Lung (tissue), 11 donors: ENCODE measurements at regions not wholly inside any gene's neighbourhood (a gene's known extent, or its start where the extent isn't known, plus 50 kb on each side); places are given as distances from the start of the nearest gene placed in this dataset.

Experiments used
- ATAC-seq: fragments of 200-7000 bp; cut with Tn5 transposase; one replicate; pipeline ENCODE4 v1.9.1; 2020; ENCODE audit warnings: moderate number of reproducible peaks; ENCODE audit not compliant: insufficient read depth, low FRiP score
- DNase-seq, 3 donors: peaks; one replicate each; pipeline ENCODE4 v3.0.0-alpha.2; 2013 to 2017
- H3K27ac ChIP-seq, 2 donors: one replicate each; pipeline ENCODE4 v1.5.1; 2013; ENCODE audit warnings: mild to moderate bottlenecking in 2 of 2, moderate library complexity in 2 of 2, control low read depth in 1 of 2, inconsistent platforms in 1 of 2, low read depth in 1 of 2, low read length in 1 of 2
- H3K27me3 ChIP-seq, 3 donors: one replicate each; pipeline ENCODE4 v1.5.1; 2013; ENCODE audit warnings: low read length in 2 of 3; ENCODE audit not compliant: control insufficient read depth in 3 of 3, insufficient read depth in 3 of 3
- H3K36me3 ChIP-seq, 4 donors: one replicate each; pipeline ENCODE4 v1.5.1; 2013; ENCODE audit warnings: low read length in 4 of 4, mild to moderate bottlenecking in 1 of 4, moderate library complexity in 1 of 4; ENCODE audit not compliant: control insufficient read depth in 4 of 4, insufficient read depth in 4 of 4
- H3K4me1 ChIP-seq, 5 donors: one replicate each; pipeline ENCODE4 v1.5.1; 2013; ENCODE audit warnings: low read length in 5 of 5, mild to moderate bottlenecking in 2 of 5, moderate library complexity in 1 of 5; ENCODE audit not compliant: control insufficient read depth in 5 of 5, insufficient read depth in 5 of 5
- H3K4me3 ChIP-seq: one replicate; pipeline ENCODE4 v1.5.1; 2013; ENCODE audit warnings: mild to moderate bottlenecking, control low read depth, moderate library complexity
- H3K9ac ChIP-seq, 2 donors: one replicate each; pipeline ENCODE4 v1.5.1; 2013; ENCODE audit warnings: low read length in 2 of 2, control low read depth in 1 of 2; ENCODE audit not compliant: insufficient read depth in 1 of 2
- H3K9me3 ChIP-seq, 4 donors: one replicate each; pipeline ENCODE4 v1.5.1; 2013; ENCODE audit warnings: low read length in 3 of 4, mild to moderate bottlenecking in 1 of 4, moderate library complexity in 1 of 4; ENCODE audit not compliant: control insufficient read depth in 4 of 4, insufficient read depth in 3 of 4
- CTCF ChIP-seq: IDR thresholded peaks from 2 replicates; pipeline ENCODE4 v1.5.1; 2012; ENCODE audit warnings: mild to moderate bottlenecking; ENCODE audit errors: control extremely low read depth, extremely low read depth
- WGBS, 2 donors: extraction: QIAGEN DNeasy Blood & Tissue Kit; methylation state at CpG; one replicate each; pipeline ENCODE4 v1.1.7; 2013; 5-methylcytosine and 5-hydroxymethylcytosine counted together
- donor health status: control.
- donor health status: control.
- donor health status: Bipolar disorder and iron deficiency.
- donor health status: healthy.
- donor health status: DM: yes; HTN: yes; CAD: no.

GRCh38 chr10:111532139-111532538, 455.3 kb downstream of the ADRA2A start:
- no peaks in the 10 kb centered on the region for H3K36me3 ChIP-seq
- H3K4me1 ChIP-seq: peaks cover 0 to 1% (median 0%) of the 10 kb centered on the region in 5 donors
- 78 to 84% methylated on average over 3 of the region's 3 CpGs for WGBS, 2 donors
- no peak overlapping the region for H3K27ac ChIP-seq
- DNase-seq (no peak), ATAC-seq (no peak)
- no peak overlapping the region for H3K9ac ChIP-seq
- TF ChIP-seq CTCF: no peak
- no peaks in the 10 kb centered on the region for H3K27me3 ChIP-seq
- no peak overlapping the region for H3K4me3 ChIP-seq
- H3K9me3 ChIP-seq: no peaks in the 10 kb centered on the region

GRCh38 chr10:111539246-111539645, 462.4 kb downstream of the ADRA2A start:
- ATAC-seq (no peak), DNase-seq (no peak)
- H3K36me3 ChIP-seq: no peaks in the 10 kb centered on the region
- TF ChIP-seq CTCF: no peak
- no peak overlapping the region for H3K9ac ChIP-seq
- H3K27me3 ChIP-seq: no peaks in the 10 kb centered on the region
- H3K27ac ChIP-seq: no peak overlapping the region
- 52 to 71% methylated on average over 2 of the region's 2 CpGs for WGBS, 2 donors
- H3K9me3 ChIP-seq: no peaks in the 10 kb centered on the region
- no peaks in the 10 kb centered on the region for H3K4me1 ChIP-seq
- no peak overlapping the region for H3K4me3 ChIP-seq

DNA sequence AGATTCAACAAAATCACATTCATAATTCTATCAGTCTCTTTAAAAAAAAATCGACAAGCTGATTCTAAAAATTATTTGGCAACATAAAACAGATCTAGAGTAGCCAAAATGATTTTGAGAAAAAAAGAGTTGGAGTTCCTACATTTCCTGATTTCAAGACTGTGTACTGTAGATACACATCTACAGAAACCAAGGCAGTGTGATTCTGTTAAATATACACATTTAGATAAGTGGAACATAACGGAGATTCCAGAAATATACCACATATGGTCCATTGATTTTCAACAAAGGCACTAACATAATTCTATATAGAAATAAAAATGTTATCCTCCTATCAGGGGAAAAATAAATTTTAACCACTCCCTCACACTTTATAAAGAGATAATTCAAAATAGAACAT, 467.0 kb downstream of the ADRA2A start:
- H3K36me3 ChIP-seq: no peaks in the 10 kb centered on the region
- H3K9ac ChIP-seq: no peak overlapping the region
- H3K27ac ChIP-seq: no peak overlapping the region
- H3K9me3 ChIP-seq: no peaks in the 10 kb centered on the region
- H3K4me3 ChIP-seq: no peak overlapping the region
- no peaks in the 10 kb centered on the region for H3K4me1 ChIP-seq
- DNase-seq (no peak), ATAC-seq (no peak)
- no peak for TF ChIP-seq CTCF
- 75 to 79% methylated on average over 2 of the region's 2 CpGs for WGBS, 2 donors
- H3K27me3 ChIP-seq: peaks cover 0 to 2% (median 0%) of the 10 kb centered on the region in 3 donors

DNA sequence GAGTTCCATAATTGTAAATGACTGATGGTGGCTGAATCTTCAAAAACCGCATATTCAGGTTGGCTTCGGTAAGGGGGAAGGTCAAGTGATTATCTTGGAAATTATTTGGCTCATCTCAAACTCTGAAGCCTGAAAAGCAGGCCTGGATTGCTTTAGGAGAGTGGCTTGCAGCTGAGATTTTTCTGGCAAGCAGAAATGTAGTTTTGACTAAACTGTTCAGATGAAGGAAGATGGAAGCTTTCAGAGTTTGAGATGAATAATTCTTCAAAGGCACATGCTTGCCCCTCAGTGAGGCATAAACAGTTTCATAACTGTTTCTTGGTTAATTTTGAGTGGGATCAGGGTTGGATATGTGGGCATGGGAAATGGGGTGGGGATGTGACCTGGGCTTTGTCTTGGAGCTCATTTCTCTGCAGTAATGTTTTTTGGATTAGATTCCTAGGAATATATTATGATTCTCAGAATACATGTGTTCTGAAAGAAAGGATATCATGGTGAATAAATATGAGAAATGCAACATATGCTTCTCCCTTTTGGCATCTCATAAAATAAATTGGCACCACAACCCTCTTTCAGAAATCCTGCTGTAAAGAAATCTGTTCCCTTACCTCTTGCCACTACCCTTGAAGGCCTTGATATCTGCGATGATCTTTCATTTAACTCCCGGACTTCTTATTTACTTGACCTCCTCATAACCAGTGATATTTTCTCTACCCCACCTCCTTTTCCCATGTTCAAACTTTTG, 469.2 kb downstream of the ADRA2A start:
- Histone ChIP-seq H3K4me1 (no peaks in the 10 kb centered on the region), H3K9me3 (no peaks in the 10 kb centered on the region), H3K27me3 (peaks cover 0 to 2% (median 0%) of the 10 kb centered on the region in 3 donors), H3K27ac (no peak overlapping the region), H3K9ac (no peak overlapping the region), H3K36me3 (no peaks in the 10 kb centered on the region), H3K4me3 (no peak overlapping the region)
- WGBS, 2 donors: 63 to 72% methylated on average over 4 of the region's 4 CpGs
- TF ChIP-seq CTCF: no peak
- no peak for DNase-seq
- ATAC-seq: no peak
